ENCODE measurements at regions not wholly inside any gene's neighbourhood (a gene's known extent, or its start where the extent isn't known, plus 50 kb on each side); places are given as distances from the start of the nearest gene placed in this dataset.

DNA sequence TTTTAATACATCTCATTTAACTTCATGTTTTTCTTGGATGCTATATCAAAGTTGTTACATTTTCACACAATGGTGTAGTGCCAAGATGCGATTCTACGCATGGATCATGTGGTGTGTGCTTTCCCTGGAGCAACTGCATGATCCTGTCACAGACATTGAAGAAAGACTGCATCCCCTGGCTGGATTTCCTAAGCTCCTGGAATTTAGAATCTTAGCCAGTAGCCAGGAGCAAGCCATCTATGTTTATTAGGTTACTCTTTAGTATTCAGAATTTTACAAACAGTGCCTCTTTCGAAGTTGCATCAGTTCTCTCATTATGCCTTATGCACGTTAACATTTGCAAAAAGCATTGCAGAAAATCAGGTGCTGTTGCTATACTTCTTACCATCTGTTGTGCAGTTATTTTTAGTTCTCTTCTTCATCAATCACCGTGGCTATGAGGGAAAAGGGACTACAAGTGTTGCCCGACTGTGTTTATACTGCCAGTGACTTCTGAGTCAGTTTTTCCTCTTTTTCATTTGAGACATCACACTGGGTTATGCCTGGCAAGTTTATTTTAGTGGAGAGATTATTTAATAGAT, 584.2 kb downstream of the BCKDHB start:
- TF ChIP-seq, protein P1, sequence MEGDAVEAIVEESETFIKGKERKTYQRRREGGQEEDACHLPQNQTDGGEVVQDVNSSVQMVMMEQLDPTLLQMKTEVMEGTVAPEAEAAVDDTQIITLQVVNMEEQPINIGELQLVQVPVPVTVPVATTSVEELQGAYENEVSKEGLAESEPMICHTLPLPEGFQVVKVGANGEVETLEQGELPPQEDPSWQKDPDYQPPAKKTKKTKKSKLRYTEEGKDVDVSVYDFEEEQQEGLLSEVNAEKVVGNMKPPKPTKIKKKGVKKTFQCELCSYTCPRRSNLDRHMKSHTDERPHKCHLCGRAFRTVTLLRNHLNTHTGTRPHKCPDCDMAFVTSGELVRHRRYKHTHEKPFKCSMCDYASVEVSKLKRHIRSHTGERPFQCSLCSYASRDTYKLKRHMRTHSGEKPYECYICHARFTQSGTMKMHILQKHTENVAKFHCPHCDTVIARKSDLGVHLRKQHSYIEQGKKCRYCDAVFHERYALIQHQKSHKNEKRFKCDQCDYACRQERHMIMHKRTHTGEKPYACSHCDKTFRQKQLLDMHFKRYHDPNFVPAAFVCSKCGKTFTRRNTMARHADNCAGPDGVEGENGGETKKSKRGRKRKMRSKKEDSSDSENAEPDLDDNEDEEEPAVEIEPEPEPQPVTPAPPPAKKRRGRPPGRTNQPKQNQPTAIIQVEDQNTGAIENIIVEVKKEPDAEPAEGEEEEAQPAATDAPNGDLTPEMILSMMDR (conservative IDR thresholded peaks at IDR 0.05; ENCODE audit: control insufficient read depth, insufficient read depth, low read depth, low read length): no peak
- DNase-seq (ENCODE audit: low read depth): peak; percentile 31
- no peak overlapping the region for H3K4me3 ChIP-seq (ENCODE audit: control insufficient read depth, low read depth, low read length)

DNA sequence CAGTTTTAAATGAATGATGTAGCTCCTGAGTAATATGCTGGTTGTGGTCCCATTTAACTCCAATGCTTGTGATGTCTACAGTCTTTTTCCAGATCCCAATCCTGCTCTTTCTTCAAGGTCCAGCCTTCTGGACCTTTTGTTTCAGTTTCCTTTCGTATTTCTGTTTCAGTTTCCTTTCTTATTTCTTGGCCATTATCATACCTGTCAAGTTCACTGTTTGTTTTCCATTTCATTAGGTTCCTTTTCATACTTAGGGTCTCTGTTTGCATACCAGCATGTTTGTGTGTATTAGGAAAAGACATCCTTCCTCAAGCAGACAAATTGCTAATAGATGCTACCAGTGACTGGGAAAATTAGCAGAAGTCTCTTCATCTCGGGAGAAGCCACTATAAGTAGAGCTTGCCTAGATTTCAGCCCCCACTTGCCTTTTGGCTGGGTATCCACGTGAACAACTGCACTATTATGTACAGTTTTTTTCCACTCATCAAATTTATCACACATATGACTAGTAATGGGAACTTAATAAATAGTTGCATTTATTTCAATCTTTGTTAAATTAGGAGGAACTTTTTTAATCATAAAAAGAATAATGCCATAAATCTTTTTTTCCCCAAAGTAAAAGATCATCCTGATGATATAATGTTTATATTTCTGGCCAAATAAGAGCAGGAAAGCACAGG, 583.4 kb downstream of the BCKDHB start:
- TF ChIP-seq, protein P1 (conservative IDR thresholded peaks at IDR 0.05; ENCODE audit: control insufficient read depth, insufficient read depth, low read depth, low read length): no peak
- peak; percentile 4 for DNase-seq (ENCODE audit: low read depth)
- peak overlapping the region; percentile 23 for H3K4me3 ChIP-seq (ENCODE audit: control insufficient read depth, low read depth, low read length)

DNA sequence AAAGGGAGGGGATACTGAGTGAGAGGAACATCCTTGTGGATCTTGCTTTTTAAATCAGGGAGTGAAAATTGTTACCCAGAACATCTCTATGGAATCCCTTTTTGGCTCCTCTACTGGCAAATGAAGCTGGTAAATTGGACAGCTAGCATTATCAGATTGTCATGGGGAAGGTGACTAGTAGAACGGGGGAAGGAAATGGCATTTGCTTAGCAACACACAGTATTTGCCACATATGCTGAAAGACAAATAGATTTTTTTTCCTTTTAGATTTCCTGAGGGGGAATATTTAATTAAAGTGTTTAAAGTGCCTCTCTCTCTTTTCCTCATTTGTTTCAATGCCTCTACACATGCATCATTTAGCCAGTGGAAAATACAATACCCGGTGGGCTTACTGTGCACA, 573.5 kb downstream of the BCKDHB start:
- TF ChIP-seq, protein P1 (conservative IDR thresholded peaks at IDR 0.05; ENCODE audit: control insufficient read depth, insufficient read depth, low read depth, low read length): no peak
- no peak for DNase-seq (ENCODE audit: low read depth)

DNA sequence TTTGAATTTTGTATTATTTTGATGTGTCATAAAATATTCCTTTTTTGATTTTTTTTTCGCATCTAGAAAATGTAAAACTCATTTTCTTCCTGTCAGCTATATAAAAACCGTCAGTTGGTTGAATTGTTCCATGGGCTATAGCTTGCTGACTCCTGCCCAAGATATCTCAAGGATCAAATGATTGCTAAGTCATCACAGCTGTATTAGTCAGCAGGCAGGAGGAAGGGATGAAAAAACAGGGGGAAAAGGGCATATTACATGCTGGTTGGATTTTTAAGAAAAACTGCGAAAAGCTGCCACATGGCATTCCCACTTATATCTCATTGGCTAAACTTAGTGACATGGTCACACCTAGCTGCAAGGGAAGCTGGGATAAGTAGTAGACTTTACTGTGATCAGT, 569.9 kb downstream of the BCKDHB start:
- H3K4me3 ChIP-seq (ENCODE audit: control insufficient read depth, low read depth, low read length): no peak overlapping the region
- DNase-seq (ENCODE audit: low read depth): peak; percentile 16
- TF ChIP-seq, protein P1 (conservative IDR thresholded peaks at IDR 0.05; ENCODE audit: control insufficient read depth, insufficient read depth, low read depth, low read length): no peak

More for the DNA sequence above, 573.5 kb downstream of the BCKDHB start:
- no peak overlapping the region for H3K4me3 ChIP-seq (ENCODE audit: control insufficient read depth, low read depth, low read length)

DNA sequence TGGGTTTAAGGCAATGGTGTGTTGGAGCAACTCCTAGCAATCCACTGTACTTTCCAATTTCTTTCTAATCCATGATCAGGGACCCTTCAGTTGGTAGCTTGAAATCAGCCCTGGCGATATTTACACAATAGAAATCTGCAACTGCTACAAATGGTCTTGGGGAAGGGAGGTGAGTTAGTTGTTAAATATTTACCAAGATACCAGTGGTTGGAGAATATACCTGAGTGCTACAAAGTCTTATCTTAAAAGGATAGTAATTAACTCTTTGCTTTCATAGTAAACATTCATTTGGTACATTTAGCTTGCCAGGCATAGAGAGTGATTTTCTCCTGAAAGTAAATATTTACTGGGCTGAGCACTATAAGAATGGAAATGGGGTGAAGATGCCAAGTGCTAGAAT, 568.2 kb downstream of the BCKDHB start:
- DNase-seq (ENCODE audit: low read depth): no peak
- TF ChIP-seq, protein P1 (conservative IDR thresholded peaks at IDR 0.05; ENCODE audit: control insufficient read depth, insufficient read depth, low read depth, low read length): no peak
- H3K4me3 ChIP-seq (ENCODE audit: control insufficient read depth, low read depth, low read length): no peak overlapping the region

DNA sequence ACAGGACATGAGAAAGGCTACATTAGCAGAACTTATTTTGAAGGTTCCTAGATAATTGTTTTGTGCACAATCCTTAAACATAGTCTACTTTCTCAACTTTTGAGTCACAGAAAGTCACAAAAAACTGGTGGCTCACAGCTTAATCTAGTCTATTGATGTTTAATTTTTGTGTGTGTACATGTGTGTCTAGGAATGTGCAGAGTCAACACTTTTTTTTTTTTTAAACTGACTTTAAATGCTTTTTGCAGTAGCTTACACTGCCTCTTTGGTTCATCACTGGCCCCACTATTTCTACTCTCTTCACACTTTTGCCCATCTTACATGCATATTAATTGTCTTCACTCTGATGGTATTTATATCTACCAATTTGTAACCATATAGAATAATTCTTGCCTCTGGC, 566.9 kb downstream of the BCKDHB start:
- no peak overlapping the region for H3K4me3 ChIP-seq (ENCODE audit: control insufficient read depth, low read depth, low read length)
- TF ChIP-seq, protein P1 (conservative IDR thresholded peaks at IDR 0.05; ENCODE audit: control insufficient read depth, insufficient read depth, low read depth, low read length): no peak
- no peak for DNase-seq (ENCODE audit: low read depth)
